HEK293T (cell line): ENCODE measurements at regions not wholly inside any gene's neighbourhood (a gene's known extent, or its start where the extent isn't known, plus 50 kb on each side); places are given as distances from the start of the nearest gene placed in this dataset.

Experiments used
- BHLHE40 ChIP-seq: fragments of 450-650 bp; IDR thresholded peaks from 2 replicates; pipeline ENCODE4 v1.6.1; 2016; ENCODE audit warnings: mild to moderate bottlenecking, moderate library complexity, borderline replicate concordance
- FOXA1 ChIP-seq: fragments of 450-650 bp; IDR thresholded peaks from 2 replicates; pipeline ENCODE4 v1.6.1; 2016; ENCODE audit warnings: mild to moderate bottlenecking
- FOXK2 ChIP-seq: fragments of 450-650 bp; IDR thresholded peaks from 2 replicates; pipeline ENCODE4 v1.6.1; 2016; ENCODE audit warnings: mild to moderate bottlenecking
- FOXM1 ChIP-seq: fragments of 450-650 bp; IDR thresholded peaks from 2 replicates; pipeline ENCODE4 v1.6.1; 2017; ENCODE audit warnings: mild to moderate bottlenecking, borderline replicate concordance
- LEF1 ChIP-seq: fragments of 450-650 bp; IDR thresholded peaks from 2 replicates; pipeline ENCODE4 v1.6.1; 2017; ENCODE audit warnings: mild to moderate bottlenecking, borderline replicate concordance
- SP1 ChIP-seq: fragments of 450-650 bp; IDR thresholded peaks from 2 replicates; pipeline ENCODE4 v1.6.1; 2017
- SUZ12 ChIP-seq: fragments of 450-650 bp; IDR thresholded peaks from 2 replicates; pipeline ENCODE4 v1.6.1; 2016; ENCODE audit warnings: mild to moderate bottlenecking
- TARDBP ChIP-seq: fragments of 450-650 bp; IDR thresholded peaks from 2 replicates; pipeline ENCODE4 v1.6.1; 2016
- ZNF384 ChIP-seq: fragments of 450-650 bp; IDR thresholded peaks from 2 replicates; pipeline ENCODE4 v1.6.1; 2016
- TF ChIP-seq, protein P1 (sequence below): fragments of 450-650 bp; IDR thresholded peaks from 2 replicates; pipeline ENCODE4 v1.6.1; 2016

DNA sequence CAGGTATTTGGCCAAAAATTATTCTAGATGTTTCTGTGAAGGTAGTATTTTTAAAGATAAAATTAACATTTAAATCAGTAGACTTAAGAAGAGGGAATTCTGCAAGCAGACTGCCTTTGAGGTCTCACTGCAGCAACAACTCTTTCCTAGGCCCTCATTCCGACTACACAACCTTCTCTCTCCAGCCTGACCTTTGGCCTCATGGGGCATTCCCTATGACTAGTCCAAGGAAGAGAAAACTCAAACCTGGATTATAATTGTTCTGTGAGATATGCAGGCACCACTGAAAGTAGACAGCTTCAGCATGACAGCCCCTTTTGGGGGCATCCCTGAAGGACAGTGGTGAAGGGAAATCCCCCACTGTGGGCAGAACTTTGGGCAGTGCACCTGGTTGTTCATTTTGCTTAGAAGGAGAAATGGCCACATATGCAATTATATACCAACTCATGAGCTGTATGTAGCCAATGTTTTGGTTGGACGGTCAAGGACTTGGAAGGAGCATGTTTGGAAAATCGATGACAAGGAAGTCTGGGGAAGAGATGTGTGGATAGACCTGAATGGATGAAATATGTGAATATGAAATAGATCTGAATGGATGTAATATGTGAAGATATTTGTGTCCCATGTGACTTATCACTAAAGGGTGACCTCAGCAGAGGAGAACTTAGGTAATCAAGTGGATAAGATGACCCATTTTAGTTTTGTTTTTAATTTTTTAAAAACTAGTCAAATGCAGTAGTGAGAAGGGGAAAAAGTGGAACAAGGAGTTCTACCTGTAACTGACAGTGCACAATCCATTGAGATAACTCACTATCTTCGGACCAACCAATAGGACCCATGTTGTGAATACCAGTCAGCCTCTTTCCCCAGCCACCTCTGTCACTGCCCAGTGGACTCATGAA lies 233.3 kb upstream of the FOXN3 start:
- TF ChIP-seq FOXM1 (no peak), TARDBP (no peak), BHLHE40 (no peak), SP1 (no peak), FOXA1 (no peak), ZNF384 (no peak), LEF1 (no peak), FOXK2 (no peak), SUZ12 (no peak)
- TF ChIP-seq, protein P1, sequence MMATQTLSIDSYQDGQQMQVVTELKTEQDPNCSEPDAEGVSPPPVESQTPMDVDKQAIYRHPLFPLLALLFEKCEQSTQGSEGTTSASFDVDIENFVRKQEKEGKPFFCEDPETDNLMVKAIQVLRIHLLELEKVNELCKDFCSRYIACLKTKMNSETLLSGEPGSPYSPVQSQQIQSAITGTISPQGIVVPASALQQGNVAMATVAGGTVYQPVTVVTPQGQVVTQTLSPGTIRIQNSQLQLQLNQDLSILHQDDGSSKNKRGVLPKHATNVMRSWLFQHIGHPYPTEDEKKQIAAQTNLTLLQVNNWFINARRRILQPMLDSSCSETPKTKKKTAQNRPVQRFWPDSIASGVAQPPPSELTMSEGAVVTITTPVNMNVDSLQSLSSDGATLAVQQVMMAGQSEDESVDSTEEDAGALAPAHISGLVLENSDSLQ: no peak
